Erythroblast (primary cell): ENCODE measurements at regions not wholly inside any gene's neighbourhood (a gene's known extent, or its start where the extent isn't known, plus 50 kb on each side); places are given as distances from the start of the nearest gene placed in this dataset.

Source experiments
- GATA1 ChIP-seq: IDR thresholded peaks from 2 replicates; pipeline ENCODE4 v1.6.1; 2011; ENCODE audit warnings: low read depth, mild to moderate bottlenecking, control low read depth, low read length, moderate library complexity
- POLR2A ChIP-seq: IDR thresholded peaks from 2 replicates; pipeline ENCODE4 v1.6.1; 2011; ENCODE audit warnings: mild to moderate bottlenecking, low read length

- TF ChIP-seq POLR2A (no peak), GATA1 (no peak)
These were observed 487.9 kb upstream of the CITED2 start for GRCh38 chr6:139862311-139862710.
